H1 (cell line): ENCODE measurements at regions not wholly inside any gene's neighbourhood (a gene's known extent, or its start where the extent isn't known, plus 50 kb on each side); places are given as distances from the start of the nearest gene placed in this dataset.

ENCODE experiments used
- CTCF ChIA-PET: fragments of 300-600 bp; sonication (Branson Sonifier 250); formaldehyde crosslinking; loops from one replicate; lab custom pipeline; 2021; ENCODE audit not compliant: partially characterized antibody; lab: Charles Lee
- POLR2A ChIA-PET: fragments of 300-600 bp; sonication (Branson Sonifier 250); formaldehyde crosslinking; loops from one replicate; lab custom pipeline; 2021; ENCODE audit warnings: inconsistent platforms; ENCODE audit not compliant: partially characterized antibody; lab: Charles Lee
- DNase-seq, 2 experiments: peaks; one replicate each; pipeline versions ENCODE4 v3.0.0 to v3.0.0-alpha.2; 2010 to 2022; ENCODE audit warnings: low spot score in 2 of 2, low read depth in 1 of 2, mixed read lengths in 1 of 2
- FAIRE-seq: peaks from 2 replicates; lab custom pipeline; 2011; peaks lifted over from hg19 to GRCh38; lab: Jason Lieb, UNC
- H2AFZ ChIP-seq: 2 replicates; pipeline ENCODE4 v1.8.1; 2012; ENCODE audit warnings: low read length, inconsistent platforms
- H2AK5ac ChIP-seq: 2 replicates; pipeline ENCODE4 v1.6.1; 2013; ENCODE audit warnings: low read depth, low read length
- H2BK120ac ChIP-seq: replicated peaks from 2 replicates; pipeline ENCODE3; 2013; ENCODE audit warnings: low read depth, low read length, inconsistent platforms
- H2BK12ac ChIP-seq: 2 replicates; pipeline ENCODE4 v1.6.1; 2013; ENCODE audit warnings: low read depth, low read length
- H2BK15ac ChIP-seq: 2 replicates; pipeline ENCODE4 v1.6.1; 2013; ENCODE audit warnings: low read length
- H2BK20ac ChIP-seq: 2 replicates; pipeline ENCODE4 v1.6.1; 2013; ENCODE audit warnings: low read length
- H2BK5ac ChIP-seq: 2 replicates; pipeline ENCODE4 v1.6.1; 2013; ENCODE audit warnings: low read depth, low read length
- H3K14ac ChIP-seq: 2 replicates; pipeline ENCODE4 v1.6.1; 2013; ENCODE audit warnings: inconsistent platforms; ENCODE audit not compliant: insufficient read length
- H3K18ac ChIP-seq: 2 replicates; pipeline ENCODE4 v1.6.1; 2013; ENCODE audit warnings: low read length; ENCODE audit errors: extremely low read depth
- H3K23ac ChIP-seq: 2 replicates; pipeline ENCODE4 v1.6.1; 2013; ENCODE audit warnings: inconsistent platforms; ENCODE audit not compliant: insufficient read length
- H3K23me2 ChIP-seq: 2 replicates; pipeline ENCODE4 v1.6.1; 2013; ENCODE audit warnings: low read depth, low read length
- H3K27ac ChIP-seq: 2 replicates; pipeline ENCODE4 v1.6.1; 2011; ENCODE audit warnings: low read depth, low read length, inconsistent platforms
- H3K27me3 ChIP-seq, 4 experiments: replicated peaks in 1 of 4; 1 replicate in 1 of 4; 2 replicates in 3 of 4; pipeline versions ENCODE4 v1.6.1 to v1.8.1; 2011 to 2013; ENCODE audit warnings: low read length in 3 of 4, mild to moderate bottlenecking in 3 of 4, inconsistent platforms in 2 of 4, mixed read lengths in 2 of 4, moderate library complexity in 1 of 4; ENCODE audit not compliant: control insufficient read depth in 3 of 4, insufficient read depth in 3 of 4; ENCODE audit errors: extremely low read depth in 1 of 4
- H3K36me3 ChIP-seq, 4 experiments: 2 replicates each; pipeline versions ENCODE4 v1.6.1 to v1.8.1; 2011 to 2013; ENCODE audit warnings: mild to moderate bottlenecking in 4 of 4, low read length in 3 of 4, moderate library complexity in 2 of 4, control low read depth in 1 of 4, inconsistent platforms in 1 of 4; ENCODE audit not compliant: insufficient read depth in 4 of 4, control insufficient read depth in 2 of 4
- H3K4ac ChIP-seq: replicated peaks from 2 replicates; pipeline ENCODE3; 2013; ENCODE audit warnings: low read length, low read depth, mixed read lengths, inconsistent platforms; ENCODE audit not compliant: insufficient read length
- H3K4me1 ChIP-seq, 4 experiments: replicated peaks in 1 of 4; 1 replicate in 1 of 4; 2 replicates in 3 of 4; pipeline versions ENCODE4 v1.6.1 to v1.8.1; 2011 to 2013; ENCODE audit warnings: low read length in 3 of 4, inconsistent platforms in 2 of 4, mixed read lengths in 1 of 4; ENCODE audit not compliant: insufficient read depth in 4 of 4, control insufficient read depth in 3 of 4
- H3K4me2 ChIP-seq, 2 experiments: 2 replicates each; pipeline versions ENCODE4 v1.6.1 to v1.8.1; 2011 to 2013; ENCODE audit warnings: low read depth in 2 of 2, low read length in 2 of 2, control low read depth in 1 of 2, inconsistent platforms in 1 of 2, mild to moderate bottlenecking in 1 of 2; ENCODE audit not compliant: insufficient read depth in 1 of 2
- H3K4me3 ChIP-seq, 4 experiments: fragments of 200-600, 300-600 bp in 1 of 4; sonication (generic), shearing (Covaris generic), sonication (Bioruptor Twin) in 1 of 4; 2 replicates each; pipeline versions ENCODE4 v1.5.1 to v1.8.1; 2011 to 2016; ENCODE audit warnings: low read length in 4 of 4, low read depth in 3 of 4, control low read depth in 2 of 4, inconsistent platforms in 2 of 4, mild to moderate bottlenecking in 2 of 4, mixed read lengths in 1 of 4, moderate library complexity in 1 of 4; ENCODE audit not compliant: insufficient read depth in 2 of 4; ENCODE audit errors: extremely low read depth in 1 of 4
- H3K56ac ChIP-seq: replicated peaks from 2 replicates; pipeline ENCODE3; 2013; ENCODE audit warnings: low read depth, mild to moderate bottlenecking, mixed read lengths, low read length, inconsistent platforms; ENCODE audit not compliant: insufficient read length
- H3K79me1 ChIP-seq: 2 replicates; pipeline ENCODE4 v1.6.1; 2013; ENCODE audit warnings: low read depth, low read length, control low read depth
- H3K79me2 ChIP-seq, 2 experiments: 2 replicates each; pipeline versions ENCODE4 v1.6.1 to v1.8.1; 2012 to 2013; ENCODE audit warnings: low read length in 2 of 2, mild to moderate bottlenecking in 2 of 2, inconsistent platforms in 1 of 2; ENCODE audit not compliant: insufficient read depth in 2 of 2, control insufficient read depth in 1 of 2
- H3K9ac ChIP-seq, 4 experiments: replicated peaks in 1 of 4; 1 replicate in 1 of 4; 2 replicates in 3 of 4; pipeline versions ENCODE4 v1.6.1 to v1.8.1; 2011 to 2013; ENCODE audit warnings: low read depth in 3 of 4, low read length in 3 of 4, control low read depth in 2 of 4, mild to moderate bottlenecking in 2 of 4, moderate library complexity in 2 of 4, inconsistent platforms in 1 of 4; ENCODE audit errors: extremely low read depth in 1 of 4
- H3K9me3 ChIP-seq, 2 experiments: 2 replicates each; pipeline versions ENCODE4 v1.6.1 to v1.8.1; 2012 to 2013; ENCODE audit warnings: mild to moderate bottlenecking in 2 of 2, moderate library complexity in 2 of 2, control low read depth in 1 of 2, inconsistent platforms in 1 of 2, low read depth in 1 of 2, low read length in 1 of 2, mixed read lengths in 1 of 2; ENCODE audit not compliant: insufficient read depth in 2 of 2
- H4K20me1 ChIP-seq, 2 experiments: replicated peaks in 1 of 2; 2 replicates each; pipeline versions ENCODE3 to v1.8.1; 2011 to 2013; ENCODE audit warnings: inconsistent platforms in 2 of 2, low read length in 2 of 2, mild to moderate bottlenecking in 1 of 2; ENCODE audit not compliant: insufficient read depth in 2 of 2, control insufficient read depth in 1 of 2
- H4K5ac ChIP-seq: 2 replicates; pipeline ENCODE4 v1.6.1; 2013; ENCODE audit warnings: low read length, low read depth, mixed read lengths, inconsistent platforms; ENCODE audit not compliant: insufficient read length
- H4K8ac ChIP-seq: 2 replicates; pipeline ENCODE4 v1.8.0; 2013; ENCODE audit warnings: mild to moderate bottlenecking, moderate library complexity, low read length, inconsistent platforms; ENCODE audit not compliant: insufficient read depth; ENCODE audit errors: extremely low read depth
- H4K91ac ChIP-seq: replicated peaks from 2 replicates; pipeline ENCODE3; 2013; ENCODE audit warnings: low read length, mixed read lengths, inconsistent platforms; ENCODE audit not compliant: insufficient read length
- EGR1 ChIP-seq: IDR thresholded peaks from 2 replicates; pipeline ENCODE4 v1.6.1; 2011; ENCODE audit warnings: low read depth, low read length, borderline replicate concordance
- GTF2F1 ChIP-seq: IDR thresholded peaks from 2 replicates; pipeline ENCODE4 v1.6.1; 2012; ENCODE audit warnings: low read depth, low read length, improper control_type of control experiment, borderline replicate concordance
- WGBS, 2 experiments: shearing (Covaris generic) in 1 of 2; methylation state at CpG; one replicate each; pipeline versions ENCODE4 v1.1.6 to v1.1.7; 2013 to 2015; ENCODE audit warnings: low lambda C conversion rate in 2 of 2, mixed read lengths in 2 of 2, inconsistent platforms in 1 of 2, low coverage in 1 of 2, missing lambda C conversion rate in 1 of 2; ENCODE audit not compliant: insufficient replicate concordance in 2 of 2, insufficient coverage in 1 of 2, insufficient read length in 1 of 2; ENCODE audit errors: extremely low coverage in 1 of 2, missing lambda C conversion rate in 1 of 2; 5-methylcytosine and 5-hydroxymethylcytosine counted together

GRCh38 chr4:106764774-106765173 is 271.3 kb downstream of the DKK2 start:
- Histone ChIP-seq H4K5ac (no peak overlapping the region), H4K8ac (no peak overlapping the region), H2BK5ac (no peak overlapping the region), H2AK5ac (no peak overlapping the region), H3K36me3 (no peaks in the 10 kb centered on the region), H3K23ac (no peak overlapping the region), H3K9ac (no peak overlapping the region), H3K23me2 (no peaks in the 10 kb centered on the region), H3K18ac (no peak overlapping the region), H2BK12ac (no peak overlapping the region), H3K4me3 (no peak overlapping the region), H2AFZ (no peak overlapping the region), H3K27me3 (no peaks in the 10 kb centered on the region), H3K4me2 (no peak overlapping the region), H3K4me1 (no peaks in the 10 kb centered on the region), H2BK120ac (no peak overlapping the region), H3K14ac (no peak overlapping the region), H3K79me2 (no peaks in the 10 kb centered on the region), H3K27ac (no peak overlapping the region), H3K9me3 (no peaks in the 10 kb centered on the region), H4K20me1 (no peaks in the 10 kb centered on the region), H2BK15ac (no peak overlapping the region), H3K56ac (no peak overlapping the region), H3K4ac (no peak overlapping the region), H3K79me1 (no peaks in the 10 kb centered on the region), H2BK20ac (no peak overlapping the region), H4K91ac (no peak overlapping the region)
- no peak for DNase-seq
- ChIA-PET CTCF (no interaction called here), POLR2A (no interaction called here)
- TF ChIP-seq EGR1, result no peak
- no peak for TF ChIP-seq GTF2F1
- WGBS, 2 experiments, result 89% methylated on average over 4 of the region's 4 CpGs; no CpG with 5 or more reads in 1 of the 2 experiments
- no peak for FAIRE-seq
